Activated CD8-positive, alpha-beta memory T cell treated with anti-CD3 and anti-CD28 coated beads, Interleukin-2, amount 10 ng/mL, durations not matched to agents 7 days and 5 days (primary cell): ENCODE measurements at regions not wholly inside any gene's neighbourhood (a gene's known extent, or its start where the extent isn't known, plus 50 kb on each side); places are given as distances from the start of the nearest gene placed in this dataset.

Source experiments
- ATAC-seq: fragments of 150-1000 bp; cut with Tn5 transposase; one replicate; pipeline ENCODE4 v1.10.0; 2021; ENCODE audit warnings: moderate library complexity
- CTCF ChIA-PET: fragments of 350-600 bp; sonication (Branson Sonifier 250); formaldehyde crosslinking; loops from one replicate; lab custom pipeline; 2021; ENCODE audit warnings: antibody characterized with exemption; lab: Charles Lee
- DNase-seq: peaks from one replicate; pipeline ENCODE4 v3.0.0-alpha.2; 2020
- H3K27ac Mint-ChIP-seq: one replicate; pipeline ENCODE4 v1.8.0; 2021; ENCODE audit warnings: mild to moderate bottlenecking, mixed read lengths
- H3K27me3 Mint-ChIP-seq: one replicate; pipeline ENCODE4 v1.8.0; 2021; ENCODE audit warnings: mixed read lengths
- H3K36me3 Mint-ChIP-seq: one replicate; pipeline ENCODE4 v1.8.0; 2021; ENCODE audit warnings: mild to moderate bottlenecking, mixed read lengths
- H3K4me1 Mint-ChIP-seq: one replicate; pipeline ENCODE4 v1.8.0; 2021; ENCODE audit warnings: mixed read lengths
- H3K4me3 Mint-ChIP-seq: one replicate; pipeline ENCODE4 v1.8.0; 2021; ENCODE audit warnings: mild to moderate bottlenecking, moderate library complexity, mixed read lengths
- H3K9me3 Mint-ChIP-seq: one replicate; pipeline ENCODE4 v1.8.0; 2022; ENCODE audit warnings: low read depth, mixed read lengths

- Mint-ChIP-seq H3K27ac (no peak overlapping the region), H3K36me3 (no peaks in the 10 kb centered on the region), H3K4me1 (no peaks in the 10 kb centered on the region), H3K27me3 (no peaks in the 10 kb centered on the region), H3K4me3 (no peak overlapping the region), H3K9me3 (no peaks in the 10 kb centered on the region)
- no peak for ATAC-seq
- DNase-seq, result no peak
- CTCF ChIA-PET, result no interaction called here
Measured at GRCh38 chr13:76351541-76352229, 534.5 kb downstream of the KCTD12 start.

- H3K27ac Mint-ChIP-seq, result no peak overlapping the region
- DNase-seq, result no peak
- H3K4me1 Mint-ChIP-seq, result no peaks in the 10 kb centered on the region
- no peaks in the 10 kb centered on the region for H3K9me3 Mint-ChIP-seq
- ATAC-seq, result no peak
- no peaks in the 10 kb centered on the region for H3K27me3 Mint-ChIP-seq
- H3K36me3 Mint-ChIP-seq, result no peaks in the 10 kb centered on the region
- no peak overlapping the region for H3K4me3 Mint-ChIP-seq
- CTCF ChIA-PET, result no interaction called here
Measured at GRCh38 chr13:76350399-76350798, 535.8 kb downstream of the KCTD12 start.

DNA sequence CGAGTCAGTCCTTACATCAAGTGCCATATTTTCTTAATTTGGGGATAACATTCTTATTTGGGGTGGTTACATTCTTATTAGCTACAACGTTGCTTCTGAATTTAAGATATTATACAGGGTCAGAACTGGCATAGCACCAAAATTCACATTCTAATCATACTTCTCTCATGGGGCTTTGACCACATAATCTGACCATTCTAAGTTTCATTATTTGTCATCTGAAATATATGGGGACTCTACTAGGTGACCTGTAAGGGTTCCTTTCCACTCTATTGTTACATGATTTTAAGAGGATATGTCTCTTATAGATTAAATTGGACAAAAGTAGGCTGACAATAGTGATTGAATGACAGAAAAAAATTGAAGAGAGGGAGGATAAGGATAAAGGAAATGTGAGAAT, 536.5 kb downstream of the KCTD12 start:
- H3K27me3 Mint-ChIP-seq, result no peaks in the 10 kb centered on the region
- no peak overlapping the region for H3K4me3 Mint-ChIP-seq
- ATAC-seq, result no peak
- no peaks in the 10 kb centered on the region for H3K4me1 Mint-ChIP-seq
- H3K27ac Mint-ChIP-seq, result no peak overlapping the region
- no peaks in the 10 kb centered on the region for H3K9me3 Mint-ChIP-seq
- H3K36me3 Mint-ChIP-seq, result no peaks in the 10 kb centered on the region
- no peak for DNase-seq
- CTCF ChIA-PET, result no interaction called here

DNA sequence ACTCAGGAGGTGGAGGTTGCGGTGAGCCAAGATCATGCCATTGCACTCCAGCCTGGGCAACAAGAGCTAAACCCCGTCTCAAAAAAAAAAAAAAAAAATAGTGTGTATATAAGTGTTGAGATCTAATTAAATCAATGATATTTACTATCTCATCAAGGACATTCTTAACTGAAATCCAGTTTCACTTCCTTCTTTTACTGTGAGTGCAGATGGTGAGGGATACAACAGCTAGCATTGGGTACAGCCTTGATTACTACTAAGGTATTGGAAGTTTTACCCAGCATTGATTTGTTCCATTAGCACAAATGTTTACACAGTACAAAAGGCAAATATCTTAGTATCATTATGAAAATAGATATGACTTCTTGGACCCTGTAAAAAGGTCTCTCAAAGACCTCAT, 546.6 kb downstream of the KCTD12 start:
- no peak for DNase-seq
- no peak overlapping the region for H3K4me3 Mint-ChIP-seq
- no peaks in the 10 kb centered on the region for H3K4me1 Mint-ChIP-seq
- CTCF ChIA-PET, result interaction anchor here (1.1 kb wide), 1 partner anchor 462 kb away, joined by 4 read pairs; no protein-coding TSS in a partner anchor
- no peaks in the 10 kb centered on the region for H3K36me3 Mint-ChIP-seq
- ATAC-seq, result no peak
- no peak overlapping the region for H3K27ac Mint-ChIP-seq
- H3K27me3 Mint-ChIP-seq, result no peaks in the 10 kb centered on the region
- no peaks in the 10 kb centered on the region for H3K9me3 Mint-ChIP-seq

- no peak for ATAC-seq
- Mint-ChIP-seq H3K4me1 (no peaks in the 10 kb centered on the region), H3K36me3 (no peaks in the 10 kb centered on the region), H3K27me3 (no peaks in the 10 kb centered on the region), H3K9me3 (no peaks in the 10 kb centered on the region), H3K27ac (no peak overlapping the region), H3K4me3 (no peak overlapping the region)
- DNase-seq, result no peak
- CTCF ChIA-PET, result no interaction called here
Measured at GRCh38 chr13:76338003-76338402, 548.2 kb downstream of the KCTD12 start.

DNA sequence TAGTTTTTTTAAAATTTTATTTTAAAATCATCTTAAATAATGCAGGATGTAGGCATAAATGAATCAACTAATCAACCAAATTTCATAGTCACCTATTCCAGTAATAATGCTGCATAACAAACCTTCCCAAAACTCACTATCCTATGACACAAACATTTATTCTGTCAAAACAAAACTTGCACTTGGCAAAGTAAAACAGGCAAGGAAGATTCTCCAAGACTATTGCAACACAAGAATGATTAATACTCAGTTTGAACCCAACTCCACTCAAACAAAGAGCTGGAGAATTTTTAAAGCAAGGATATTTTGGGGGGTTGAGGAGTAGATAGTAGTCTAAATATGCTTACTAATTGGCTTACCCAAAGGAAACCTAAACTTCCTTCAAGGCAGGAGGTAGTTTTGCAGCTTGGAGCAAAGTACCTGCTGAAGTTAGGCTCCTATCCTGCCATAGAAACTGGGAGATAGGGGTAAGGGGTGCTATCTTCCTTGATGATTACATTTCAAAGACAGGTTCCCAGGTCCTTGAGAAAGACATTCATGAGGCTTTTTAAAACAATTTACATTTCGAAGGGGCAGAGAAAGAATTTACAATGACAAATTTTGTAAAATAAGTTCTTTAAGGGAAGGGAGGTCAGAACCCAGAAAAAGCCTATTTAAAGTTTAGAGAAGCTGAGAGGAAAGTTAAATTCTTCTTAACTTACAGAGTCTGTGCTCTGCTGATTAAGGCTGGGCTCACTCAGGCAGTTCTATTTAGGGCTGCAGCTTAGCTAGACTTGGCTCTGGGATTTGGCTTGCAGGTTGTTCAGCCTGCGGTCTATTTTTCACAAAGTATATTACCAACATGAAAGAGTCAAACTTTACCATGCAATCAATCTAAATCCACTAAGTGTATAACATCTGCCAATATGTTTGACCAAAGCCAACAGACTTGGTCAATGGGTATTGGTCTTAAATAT, 549.0 kb downstream of the KCTD12 start:
- ATAC-seq, result no peak
- CTCF ChIA-PET, result no interaction called here

GRCh38 chr13:76335463-76335862, 550.7 kb downstream of the KCTD12 start:
- Mint-ChIP-seq H3K27me3 (no peaks in the 10 kb centered on the region), H3K9me3 (no peaks in the 10 kb centered on the region), H3K27ac (no peak overlapping the region), H3K4me3 (no peak overlapping the region), H3K4me1 (no peaks in the 10 kb centered on the region), H3K36me3 (no peaks in the 10 kb centered on the region)
- CTCF ChIA-PET, result no interaction called here
- no peak for DNase-seq
- no peak for ATAC-seq

More for the DNA sequence above, 549.0 kb downstream of the KCTD12 start:
- no peak overlapping the region for H3K4me3 Mint-ChIP-seq
- no peaks in the 10 kb centered on the region for H3K9me3 Mint-ChIP-seq
- no peak for DNase-seq
- H3K27ac Mint-ChIP-seq, result no peak overlapping the region
- no peaks in the 10 kb centered on the region for H3K36me3 Mint-ChIP-seq
- no peaks in the 10 kb centered on the region for H3K4me1 Mint-ChIP-seq
- H3K27me3 Mint-ChIP-seq, result no peaks in the 10 kb centered on the region

DNA sequence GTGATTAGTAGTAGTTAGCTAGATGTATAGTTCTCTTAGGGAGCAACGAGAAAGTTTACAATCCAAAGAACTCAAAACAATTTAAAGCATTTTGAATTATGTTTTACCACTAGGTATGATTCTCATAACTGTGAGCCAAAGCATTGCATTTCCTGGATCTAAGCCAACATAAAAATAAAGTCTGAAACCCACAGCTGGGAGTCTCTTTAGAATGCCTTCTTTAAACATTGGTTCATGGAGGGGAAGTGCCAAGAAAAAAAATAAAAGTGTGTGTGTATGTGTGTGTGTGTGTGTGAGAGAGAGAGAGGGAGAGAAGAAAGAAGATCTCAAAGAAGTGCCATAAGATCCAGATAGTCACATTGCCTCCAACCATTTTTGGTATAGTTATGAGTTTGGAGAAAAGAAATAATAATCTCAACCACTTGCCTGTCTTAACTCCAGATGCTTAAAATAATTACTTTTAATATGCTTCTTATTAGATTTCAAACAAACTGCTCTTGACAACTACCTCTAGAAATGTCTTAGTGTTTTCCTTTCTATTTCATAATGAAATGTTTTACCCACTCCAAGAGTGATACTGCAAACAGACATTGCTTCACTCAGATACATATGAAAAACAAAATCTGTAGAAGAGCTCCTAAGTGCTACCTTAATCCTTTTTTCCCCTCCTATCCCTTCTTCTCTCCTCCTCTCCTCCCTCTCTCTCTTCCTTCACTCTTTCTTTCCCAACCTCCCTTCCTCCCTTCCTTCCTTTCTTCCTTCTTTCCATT, 554.1 kb downstream of the KCTD12 start:
- H3K36me3 Mint-ChIP-seq, result no peaks in the 10 kb centered on the region
- no peaks in the 10 kb centered on the region for H3K27me3 Mint-ChIP-seq
- ATAC-seq, result no peak
- CTCF ChIA-PET, result no interaction called here
- no peak overlapping the region for H3K27ac Mint-ChIP-seq
- H3K4me3 Mint-ChIP-seq, result no peak overlapping the region
- no peaks in the 10 kb centered on the region for H3K4me1 Mint-ChIP-seq
- no peak for DNase-seq
- no peaks in the 10 kb centered on the region for H3K9me3 Mint-ChIP-seq

DNA sequence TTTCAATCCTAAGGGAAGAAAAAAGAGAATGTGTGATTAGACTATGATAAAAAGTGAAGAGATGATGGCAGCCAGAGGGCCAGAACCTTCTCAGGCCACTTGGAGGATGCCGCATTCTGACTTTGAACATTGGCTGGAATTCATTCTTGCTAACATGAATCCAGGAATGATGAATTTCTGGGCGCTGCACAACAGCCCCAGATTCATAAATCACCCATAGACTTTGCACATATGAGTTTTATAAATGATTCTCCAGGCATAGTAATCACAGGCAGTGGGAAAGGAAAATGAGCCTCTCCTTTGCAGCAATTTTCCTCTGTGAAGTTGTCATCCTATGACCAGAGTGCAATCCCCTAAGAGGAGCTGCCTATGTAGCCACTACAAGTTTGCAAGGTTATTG, 555.4 kb downstream of the KCTD12 start:
- DNase-seq, result no peak
- Mint-ChIP-seq H3K9me3 (no peaks in the 10 kb centered on the region), H3K4me3 (no peak overlapping the region), H3K4me1 (no peaks in the 10 kb centered on the region), H3K36me3 (no peaks in the 10 kb centered on the region), H3K27me3 (no peaks in the 10 kb centered on the region), H3K27ac (no peak overlapping the region)
- CTCF ChIA-PET, result no interaction called here
- no peak for ATAC-seq

DNA sequence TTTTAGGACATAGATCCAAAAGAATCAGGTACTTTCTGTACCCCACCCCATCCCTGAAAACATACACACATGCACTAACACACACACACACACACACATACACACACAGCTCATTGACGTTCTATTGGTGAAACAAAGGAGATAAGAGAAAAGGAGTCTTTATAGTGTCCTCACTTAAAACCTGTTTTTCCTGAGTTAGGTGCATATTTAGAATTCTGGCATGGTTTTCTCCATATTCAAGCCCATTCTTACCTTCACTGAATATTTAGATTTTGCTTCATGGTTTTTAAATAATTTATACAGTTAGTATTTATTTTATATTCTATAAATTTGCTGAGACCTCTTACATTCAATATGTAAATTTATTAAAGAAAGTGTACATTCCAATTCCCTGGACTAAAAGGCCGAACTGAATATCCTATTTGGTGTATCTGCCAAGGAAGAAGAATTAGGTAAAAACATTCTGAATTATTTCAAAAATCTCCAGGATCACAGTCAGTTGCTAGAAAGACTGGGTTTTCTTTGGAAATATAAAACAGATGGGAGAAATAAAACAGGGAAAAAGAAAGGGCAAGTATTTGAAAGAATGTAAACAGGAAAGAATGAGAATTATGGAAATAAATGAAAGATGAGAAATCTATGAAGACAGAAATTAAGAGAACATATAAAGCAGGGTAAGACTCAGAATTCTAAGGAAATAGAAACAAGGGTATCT, 556.2 kb downstream of the KCTD12 start:
- Mint-ChIP-seq H3K4me3 (no peak overlapping the region), H3K4me1 (no peaks in the 10 kb centered on the region), H3K9me3 (no peaks in the 10 kb centered on the region), H3K27me3 (no peaks in the 10 kb centered on the region), H3K36me3 (no peaks in the 10 kb centered on the region), H3K27ac (no peak overlapping the region)
- CTCF ChIA-PET, result no interaction called here
- ATAC-seq (no peak), DNase-seq (no peak)

GRCh38 chr13:76329004-76329403, 557.2 kb downstream of the KCTD12 start:
- H3K4me1 Mint-ChIP-seq, result no peaks in the 10 kb centered on the region
- H3K9me3 Mint-ChIP-seq, result no peaks in the 10 kb centered on the region
- H3K27ac Mint-ChIP-seq, result no peak overlapping the region
- DNase-seq (no peak), ATAC-seq (no peak)
- H3K27me3 Mint-ChIP-seq, result no peaks in the 10 kb centered on the region
- no peak overlapping the region for H3K4me3 Mint-ChIP-seq
- CTCF ChIA-PET, result no interaction called here
- no peaks in the 10 kb centered on the region for H3K36me3 Mint-ChIP-seq

GRCh38 chr13:76326343-76326742, 559.9 kb downstream of the KCTD12 start:
- Mint-ChIP-seq H3K36me3 (no peaks in the 10 kb centered on the region), H3K27me3 (no peaks in the 10 kb centered on the region), H3K27ac (no peak overlapping the region), H3K4me3 (no peak overlapping the region), H3K9me3 (no peaks in the 10 kb centered on the region), H3K4me1 (no peaks in the 10 kb centered on the region)
- CTCF ChIA-PET, result no interaction called here
- ATAC-seq (no peak), DNase-seq (no peak)

DNA sequence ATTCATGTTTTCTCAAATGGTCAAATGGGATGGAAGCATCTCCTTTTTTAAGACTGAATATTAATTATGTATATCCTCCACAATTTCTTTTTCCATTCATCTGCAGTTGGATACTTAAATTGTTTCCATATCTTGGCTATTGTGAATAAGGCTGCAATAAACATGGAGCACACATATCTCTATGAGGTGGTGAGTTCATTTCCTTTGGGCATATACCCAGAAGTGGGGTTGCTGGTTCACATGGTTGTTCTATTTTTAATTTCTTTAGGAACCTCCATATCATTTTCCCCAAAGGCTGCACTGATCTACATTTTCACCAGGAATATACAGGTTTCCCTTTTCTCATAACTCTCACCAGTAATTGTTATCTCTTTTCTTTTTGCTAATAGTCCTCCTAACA, 566.3 kb downstream of the KCTD12 start:
- H3K9me3 Mint-ChIP-seq, result no peaks in the 10 kb centered on the region
- no peak for ATAC-seq

More for the DNA sequence above, 566.3 kb downstream of the KCTD12 start:
- Mint-ChIP-seq H3K36me3 (no peaks in the 10 kb centered on the region), H3K4me3 (no peak overlapping the region), H3K27me3 (no peaks in the 10 kb centered on the region), H3K4me1 (no peaks in the 10 kb centered on the region), H3K27ac (no peak overlapping the region)
- no peak for DNase-seq
- CTCF ChIA-PET, result no interaction called here
